ENCODE measurements at regions not wholly inside any gene's neighbourhood (a gene's known extent, or its start where the extent isn't known, plus 50 kb on each side); places are given as distances from the start of the nearest gene placed in this dataset.

DNA sequence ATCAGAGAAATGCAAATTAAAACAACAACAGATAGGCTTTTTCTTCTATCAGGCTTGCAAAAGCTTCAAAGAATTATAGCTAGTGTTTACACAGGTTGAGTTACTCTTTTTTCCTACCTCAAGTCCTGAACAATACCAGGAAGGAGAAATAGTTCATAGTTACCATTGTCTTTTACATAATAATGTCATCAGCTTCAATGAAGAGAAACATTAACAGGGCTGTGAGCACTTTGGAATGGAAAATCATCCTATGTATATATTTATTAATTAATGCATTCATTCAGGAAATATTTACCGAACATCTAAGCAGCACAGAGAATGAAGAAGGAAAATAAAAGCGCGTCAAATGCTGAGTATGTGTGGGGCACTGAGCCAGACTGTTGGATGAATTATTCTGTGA is 197.3 kb downstream of the ZBTB18 start:
- TF ChIP-seq, protein P1, sequence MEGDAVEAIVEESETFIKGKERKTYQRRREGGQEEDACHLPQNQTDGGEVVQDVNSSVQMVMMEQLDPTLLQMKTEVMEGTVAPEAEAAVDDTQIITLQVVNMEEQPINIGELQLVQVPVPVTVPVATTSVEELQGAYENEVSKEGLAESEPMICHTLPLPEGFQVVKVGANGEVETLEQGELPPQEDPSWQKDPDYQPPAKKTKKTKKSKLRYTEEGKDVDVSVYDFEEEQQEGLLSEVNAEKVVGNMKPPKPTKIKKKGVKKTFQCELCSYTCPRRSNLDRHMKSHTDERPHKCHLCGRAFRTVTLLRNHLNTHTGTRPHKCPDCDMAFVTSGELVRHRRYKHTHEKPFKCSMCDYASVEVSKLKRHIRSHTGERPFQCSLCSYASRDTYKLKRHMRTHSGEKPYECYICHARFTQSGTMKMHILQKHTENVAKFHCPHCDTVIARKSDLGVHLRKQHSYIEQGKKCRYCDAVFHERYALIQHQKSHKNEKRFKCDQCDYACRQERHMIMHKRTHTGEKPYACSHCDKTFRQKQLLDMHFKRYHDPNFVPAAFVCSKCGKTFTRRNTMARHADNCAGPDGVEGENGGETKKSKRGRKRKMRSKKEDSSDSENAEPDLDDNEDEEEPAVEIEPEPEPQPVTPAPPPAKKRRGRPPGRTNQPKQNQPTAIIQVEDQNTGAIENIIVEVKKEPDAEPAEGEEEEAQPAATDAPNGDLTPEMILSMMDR (IDR thresholded peaks at IDR 0.05) = no peak
- TF ChIP-seq, protein P2, sequence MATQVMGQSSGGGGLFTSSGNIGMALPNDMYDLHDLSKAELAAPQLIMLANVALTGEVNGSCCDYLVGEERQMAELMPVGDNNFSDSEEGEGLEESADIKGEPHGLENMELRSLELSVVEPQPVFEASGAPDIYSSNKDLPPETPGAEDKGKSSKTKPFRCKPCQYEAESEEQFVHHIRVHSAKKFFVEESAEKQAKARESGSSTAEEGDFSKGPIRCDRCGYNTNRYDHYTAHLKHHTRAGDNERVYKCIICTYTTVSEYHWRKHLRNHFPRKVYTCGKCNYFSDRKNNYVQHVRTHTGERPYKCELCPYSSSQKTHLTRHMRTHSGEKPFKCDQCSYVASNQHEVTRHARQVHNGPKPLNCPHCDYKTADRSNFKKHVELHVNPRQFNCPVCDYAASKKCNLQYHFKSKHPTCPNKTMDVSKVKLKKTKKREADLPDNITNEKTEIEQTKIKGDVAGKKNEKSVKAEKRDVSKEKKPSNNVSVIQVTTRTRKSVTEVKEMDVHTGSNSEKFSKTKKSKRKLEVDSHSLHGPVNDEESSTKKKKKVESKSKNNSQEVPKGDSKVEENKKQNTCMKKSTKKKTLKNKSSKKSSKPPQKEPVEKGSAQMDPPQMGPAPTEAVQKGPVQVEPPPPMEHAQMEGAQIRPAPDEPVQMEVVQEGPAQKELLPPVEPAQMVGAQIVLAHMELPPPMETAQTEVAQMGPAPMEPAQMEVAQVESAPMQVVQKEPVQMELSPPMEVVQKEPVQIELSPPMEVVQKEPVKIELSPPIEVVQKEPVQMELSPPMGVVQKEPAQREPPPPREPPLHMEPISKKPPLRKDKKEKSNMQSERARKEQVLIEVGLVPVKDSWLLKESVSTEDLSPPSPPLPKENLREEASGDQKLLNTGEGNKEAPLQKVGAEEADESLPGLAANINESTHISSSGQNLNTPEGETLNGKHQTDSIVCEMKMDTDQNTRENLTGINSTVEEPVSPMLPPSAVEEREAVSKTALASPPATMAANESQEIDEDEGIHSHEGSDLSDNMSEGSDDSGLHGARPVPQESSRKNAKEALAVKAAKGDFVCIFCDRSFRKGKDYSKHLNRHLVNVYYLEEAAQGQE (IDR thresholded peaks at IDR 0.05; ENCODE audit: insufficient read depth in 1 of 2, low read depth in 2 of 2, low read length in 1 of 2) = no peak

Data from Panc1 (cell line).